ENCODE measurements at regions not wholly inside any gene's neighbourhood (a gene's known extent, or its start where the extent isn't known, plus 50 kb on each side); places are given as distances from the start of the nearest gene placed in this dataset.

DNA sequence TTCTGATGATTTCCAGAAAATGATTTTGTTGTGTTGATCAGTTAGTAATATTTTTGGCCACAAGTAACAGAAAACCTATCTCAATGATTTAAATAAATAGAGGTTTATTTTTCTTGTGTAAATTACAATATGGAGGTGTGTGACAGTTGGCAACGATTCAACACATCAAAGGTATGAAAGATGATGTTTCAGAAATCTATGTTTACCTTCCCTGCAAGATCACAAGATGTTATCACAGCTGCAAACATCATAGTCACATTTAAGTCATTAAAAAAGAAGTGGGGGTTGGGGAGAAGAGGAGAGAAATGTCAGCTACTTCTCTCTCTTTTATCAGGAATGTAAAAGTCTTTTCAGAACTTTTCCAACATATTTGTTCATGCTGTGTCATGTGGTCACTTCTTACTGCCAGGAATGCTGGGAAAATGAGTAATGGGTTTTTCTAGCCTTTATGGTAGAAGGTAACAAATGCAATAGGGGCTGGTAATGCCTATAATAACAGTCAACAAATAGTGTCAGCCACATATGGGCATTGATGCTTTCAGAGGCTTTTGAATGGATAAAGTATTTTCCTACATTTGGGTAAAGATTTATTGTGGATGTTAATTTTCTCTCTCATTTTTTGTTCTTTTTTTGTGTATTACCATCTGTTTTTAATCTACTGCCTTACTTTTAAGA, 742.7 kb downstream of the TLE1 start:
- H3K9ac ChIP-seq (ENCODE audit: low read length): no peak overlapping the region
- H3K4me3 ChIP-seq (ENCODE audit: low read length): no peak overlapping the region
- no peaks in the 10 kb centered on the region for H3K36me3 ChIP-seq (ENCODE audit: insufficient read depth, low read length)
- H3K27me3 ChIP-seq (ENCODE audit: low read length): no peaks in the 10 kb centered on the region
- H3K9me2 ChIP-seq (replicated peaks; ENCODE audit: insufficient read depth, low read length): no peaks in the 10 kb centered on the region
- H3K4me2 ChIP-seq (ENCODE audit: low read depth, low read length, poor library complexity, severe bottlenecking): no peak overlapping the region
- H4K20me1 ChIP-seq (ENCODE audit: insufficient read depth, low read depth, low read length): no peaks in the 10 kb centered on the region
- H3K9me3 ChIP-seq (ENCODE audit: low read length): peaks cover 5% of the 10 kb centered on the region; the same call in 1 of the 2 replicates
- no peak for DNase-seq
- H3K4me1 ChIP-seq (ENCODE audit: low read length): no peaks in the 10 kb centered on the region
- no peak overlapping the region for H3K27ac ChIP-seq (ENCODE audit: low read length)
- no peaks in the 10 kb centered on the region for H3K79me2 ChIP-seq (ENCODE audit: low read length)
- H2AFZ ChIP-seq (ENCODE audit: low read length): no peak overlapping the region

DNA sequence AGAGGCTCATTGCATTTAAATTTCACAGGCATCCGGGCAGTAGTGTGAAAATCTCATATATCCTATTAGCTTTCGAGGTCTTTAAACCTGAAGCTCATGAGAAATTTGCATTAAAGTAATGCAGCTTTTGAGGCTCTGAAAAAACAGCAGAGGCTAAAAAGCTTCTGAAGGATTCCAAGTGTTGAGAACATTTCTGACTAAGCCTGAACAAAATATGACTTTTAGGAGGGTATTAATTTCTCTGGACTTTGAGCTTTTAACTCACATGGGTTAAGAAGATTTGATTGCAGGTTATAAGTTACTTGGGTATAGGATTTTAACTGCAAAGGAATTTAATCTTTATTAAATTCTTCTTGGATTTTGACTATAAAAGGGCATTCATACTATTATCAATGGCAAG, 743.9 kb downstream of the TLE1 start:
- no peaks in the 10 kb centered on the region for H3K36me3 ChIP-seq (ENCODE audit: insufficient read depth, low read length)
- H3K27ac ChIP-seq (ENCODE audit: low read length): no peak overlapping the region
- DNase-seq: no peak
- H3K79me2 ChIP-seq (ENCODE audit: low read length): no peaks in the 10 kb centered on the region
- H3K4me2 ChIP-seq (ENCODE audit: low read depth, low read length, poor library complexity, severe bottlenecking): no peak overlapping the region
- H3K9me3 ChIP-seq (ENCODE audit: low read length): peaks cover 5% of the 10 kb centered on the region; the same call in 1 of the 2 replicates
- H3K27me3 ChIP-seq (ENCODE audit: low read length): no peaks in the 10 kb centered on the region
- no peaks in the 10 kb centered on the region for H3K4me1 ChIP-seq (ENCODE audit: low read length)
- H4K20me1 ChIP-seq (ENCODE audit: insufficient read depth, low read depth, low read length): no peaks in the 10 kb centered on the region
- H3K9ac ChIP-seq (ENCODE audit: low read length): no peak overlapping the region
- no peaks in the 10 kb centered on the region for H3K9me2 ChIP-seq (replicated peaks; ENCODE audit: insufficient read depth, low read length)
- no peak overlapping the region for H3K4me3 ChIP-seq (ENCODE audit: low read length)
- H2AFZ ChIP-seq (ENCODE audit: low read length): no peak overlapping the region

DNA sequence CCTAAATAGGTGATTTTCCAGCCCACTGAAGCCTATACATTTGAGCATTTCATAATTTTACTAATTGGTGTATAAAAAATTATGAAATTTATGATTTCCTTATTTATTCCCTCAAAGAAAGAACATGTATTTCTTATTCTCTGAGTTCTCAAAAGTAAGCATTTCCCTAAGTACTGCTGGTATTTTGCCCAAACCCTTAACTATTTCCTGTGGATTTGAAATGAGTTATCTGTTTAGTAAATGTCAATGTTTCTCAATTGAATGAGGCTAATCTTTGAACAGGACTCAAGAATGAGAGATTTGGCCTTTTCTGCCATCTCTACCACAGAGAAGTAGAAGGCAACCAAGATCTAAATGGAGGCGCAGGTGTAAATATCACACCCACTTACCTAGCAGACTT, 751.7 kb downstream of the TLE1 start:
- H3K9ac ChIP-seq (ENCODE audit: low read length): no peak overlapping the region
- H3K79me2 ChIP-seq (ENCODE audit: low read length): no peaks in the 10 kb centered on the region

DNA sequence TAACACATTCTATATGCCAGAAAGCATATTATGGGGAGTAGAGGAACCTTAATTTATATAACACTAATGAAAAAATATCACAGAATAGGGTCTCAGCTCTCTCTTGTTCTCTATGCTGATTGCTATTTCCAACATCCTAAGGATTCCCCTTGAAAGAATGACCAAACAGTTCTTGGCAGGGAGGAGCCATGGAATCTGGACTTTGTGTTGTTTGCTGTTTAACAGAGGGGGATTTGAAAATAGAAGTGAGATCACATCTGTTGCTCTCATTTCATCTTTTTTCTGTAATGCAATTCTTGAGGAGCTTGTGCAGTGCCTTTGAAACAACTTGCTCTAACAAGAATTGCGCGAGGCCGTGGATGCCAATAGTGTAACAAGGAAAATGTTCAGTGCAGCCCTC, 755.3 kb downstream of the TLE1 start:
- Histone ChIP-seq H3K79me2 (ENCODE audit: low read length) (no peaks in the 10 kb centered on the region), H3K9me3 (ENCODE audit: low read length) (peaks cover 18% of the 10 kb centered on the region; the same call in 1 of the 2 replicates), H3K4me3 (ENCODE audit: low read length) (no peak overlapping the region), H3K27ac (ENCODE audit: low read length) (no peak overlapping the region), H3K9ac (ENCODE audit: low read length) (no peak overlapping the region), H4K20me1 (ENCODE audit: insufficient read depth, low read depth, low read length) (no peaks in the 10 kb centered on the region), H3K4me2 (ENCODE audit: low read depth, low read length, poor library complexity, severe bottlenecking) (no peak overlapping the region), H3K36me3 (ENCODE audit: insufficient read depth, low read length) (no peaks in the 10 kb centered on the region), H2AFZ (ENCODE audit: low read length) (no peak overlapping the region), H3K4me1 (ENCODE audit: low read length) (no peaks in the 10 kb centered on the region), H3K27me3 (ENCODE audit: low read length) (no peaks in the 10 kb centered on the region), H3K9me2 (replicated peaks; ENCODE audit: insufficient read depth, low read length) (no peaks in the 10 kb centered on the region)
- DNase-seq: no peak

More for the DNA sequence above, 751.7 kb downstream of the TLE1 start:
- H3K27ac ChIP-seq (ENCODE audit: low read length): no peak overlapping the region
- H3K4me1 ChIP-seq (ENCODE audit: low read length): no peaks in the 10 kb centered on the region
- H3K9me2 ChIP-seq (replicated peaks; ENCODE audit: insufficient read depth, low read length): no peaks in the 10 kb centered on the region
- H3K36me3 ChIP-seq (ENCODE audit: insufficient read depth, low read length): no peaks in the 10 kb centered on the region
- no peaks in the 10 kb centered on the region for H4K20me1 ChIP-seq (ENCODE audit: insufficient read depth, low read depth, low read length)
- peaks cover 16% of the 10 kb centered on the region for H3K9me3 ChIP-seq (ENCODE audit: low read length)
- no peak overlapping the region for H3K4me2 ChIP-seq (ENCODE audit: low read depth, low read length, poor library complexity, severe bottlenecking)
- no peaks in the 10 kb centered on the region for H3K27me3 ChIP-seq (ENCODE audit: low read length)
- no peak overlapping the region for H2AFZ ChIP-seq (ENCODE audit: low read length)
- H3K4me3 ChIP-seq (ENCODE audit: low read length): no peak overlapping the region
- no peak for DNase-seq

DNA sequence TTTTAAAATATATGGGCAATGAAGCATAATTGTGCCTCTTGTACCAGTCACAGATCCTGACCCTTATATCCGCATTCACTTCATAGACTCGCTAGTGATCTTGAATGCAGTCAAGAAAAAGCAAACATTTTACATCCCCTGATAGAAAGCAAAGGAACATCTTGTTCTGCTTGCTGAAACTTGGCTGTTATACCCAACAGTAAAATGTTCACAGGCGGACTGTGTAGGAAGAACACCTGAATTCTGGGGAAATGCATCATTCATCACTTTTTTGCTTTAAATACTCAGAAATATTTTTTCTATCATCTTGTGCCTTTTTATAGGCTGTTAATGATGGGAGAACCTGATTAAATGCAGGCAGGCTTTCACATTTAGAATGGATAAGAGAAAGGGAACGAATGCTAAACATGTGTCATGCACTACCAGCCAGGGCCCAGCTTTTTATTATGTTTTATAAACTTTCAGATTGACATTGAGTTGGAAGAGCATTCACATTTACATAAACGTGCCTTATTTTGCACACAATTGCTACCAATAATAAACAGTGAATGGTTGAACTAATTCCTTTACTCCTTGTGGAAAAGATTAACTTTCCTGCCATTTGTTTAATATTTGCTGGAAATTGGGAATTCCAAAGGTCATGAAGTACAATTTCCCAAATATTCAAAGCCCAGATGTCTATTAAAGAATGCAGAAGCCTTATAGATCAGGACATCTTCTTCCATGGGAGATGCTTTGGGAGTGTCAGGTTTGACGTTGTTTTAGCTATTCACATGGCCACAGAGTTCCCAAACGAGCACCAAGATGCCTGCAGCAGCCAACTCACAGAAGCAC, 756.2 kb downstream of the TLE1 start:
- H3K9ac ChIP-seq (ENCODE audit: low read length): no peak overlapping the region
- no peaks in the 10 kb centered on the region for H4K20me1 ChIP-seq (ENCODE audit: insufficient read depth, low read depth, low read length)
- no peak overlapping the region for H3K4me3 ChIP-seq (ENCODE audit: low read length)
- no peak for DNase-seq
- no peaks in the 10 kb centered on the region for H3K79me2 ChIP-seq (ENCODE audit: low read length)
- no peaks in the 10 kb centered on the region for H3K36me3 ChIP-seq (ENCODE audit: insufficient read depth, low read length)
- no peaks in the 10 kb centered on the region for H3K9me2 ChIP-seq (replicated peaks; ENCODE audit: insufficient read depth, low read length)
- H3K27ac ChIP-seq (ENCODE audit: low read length): no peak overlapping the region
- no peak overlapping the region for H2AFZ ChIP-seq (ENCODE audit: low read length)
- H3K4me2 ChIP-seq (ENCODE audit: low read depth, low read length, poor library complexity, severe bottlenecking): no peak overlapping the region
- peaks cover 22% of the 10 kb centered on the region for H3K9me3 ChIP-seq (ENCODE audit: low read length)
- no peaks in the 10 kb centered on the region for H3K4me1 ChIP-seq (ENCODE audit: low read length)
- H3K27me3 ChIP-seq (ENCODE audit: low read length): no peaks in the 10 kb centered on the region

DNA sequence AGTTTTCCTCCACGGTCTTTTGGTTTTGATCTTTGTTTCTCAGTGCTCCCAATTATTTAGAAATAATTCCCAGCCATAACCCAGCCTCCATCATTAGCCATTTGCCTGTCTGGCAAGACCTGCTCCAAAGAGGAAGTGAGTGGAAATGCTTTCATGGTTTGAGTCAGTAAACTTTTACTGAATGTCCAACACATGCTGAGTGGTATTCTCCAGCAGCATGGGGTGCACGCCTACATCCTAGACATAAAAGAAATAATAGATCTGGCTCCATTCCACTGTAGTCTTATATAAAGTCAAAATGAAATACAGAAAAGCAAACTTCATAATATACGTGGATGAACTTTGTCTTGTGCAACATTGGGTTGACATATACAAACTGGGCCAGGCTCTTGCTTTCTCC, 757.2 kb downstream of the TLE1 start:
- Histone ChIP-seq H2AFZ (ENCODE audit: low read length) (no peak overlapping the region), H3K4me1 (ENCODE audit: low read length) (no peaks in the 10 kb centered on the region), H3K36me3 (ENCODE audit: insufficient read depth, low read length) (no peaks in the 10 kb centered on the region), H3K4me2 (ENCODE audit: low read depth, low read length, poor library complexity, severe bottlenecking) (no peak overlapping the region), H3K27me3 (ENCODE audit: low read length) (no peaks in the 10 kb centered on the region), H3K4me3 (ENCODE audit: low read length) (no peak overlapping the region), H3K9me3 (ENCODE audit: low read length) (peaks cover 31% of the 10 kb centered on the region), H3K9ac (ENCODE audit: low read length) (no peak overlapping the region), H3K27ac (ENCODE audit: low read length) (no peak overlapping the region), H3K79me2 (ENCODE audit: low read length) (no peaks in the 10 kb centered on the region), H4K20me1 (ENCODE audit: insufficient read depth, low read depth, low read length) (no peaks in the 10 kb centered on the region), H3K9me2 (replicated peaks; ENCODE audit: insufficient read depth, low read length) (no peaks in the 10 kb centered on the region)
- DNase-seq: no peak

DNA sequence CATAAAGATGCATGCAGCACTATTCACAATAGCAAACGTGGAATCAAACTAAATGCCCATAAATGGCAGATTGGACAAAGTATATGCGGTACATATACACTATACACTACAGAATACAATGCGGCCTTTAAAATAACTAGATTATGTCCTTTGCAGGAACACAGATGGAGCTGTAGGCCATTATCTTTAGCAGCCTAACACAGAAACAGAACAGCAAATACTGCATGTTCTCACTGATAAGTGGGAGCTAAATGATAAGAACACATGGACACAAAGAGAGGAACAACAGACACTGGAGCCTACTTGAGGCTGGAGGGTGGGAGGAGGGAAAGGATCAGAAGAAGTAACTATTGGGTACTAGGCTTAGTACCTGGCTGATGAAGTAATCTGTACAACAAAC, 758.2 kb downstream of the TLE1 start:
- Histone ChIP-seq H3K9me3 (ENCODE audit: low read length) (peaks cover 38% of the 10 kb centered on the region), H3K4me2 (ENCODE audit: low read depth, low read length, poor library complexity, severe bottlenecking) (no peak overlapping the region), H3K9ac (ENCODE audit: low read length) (no peak overlapping the region), H2AFZ (ENCODE audit: low read length) (no peak overlapping the region), H3K27ac (ENCODE audit: low read length) (no peak overlapping the region), H3K36me3 (ENCODE audit: insufficient read depth, low read length) (no peaks in the 10 kb centered on the region), H3K9me2 (replicated peaks; ENCODE audit: insufficient read depth, low read length) (no peaks in the 10 kb centered on the region), H3K4me1 (ENCODE audit: low read length) (no peaks in the 10 kb centered on the region), H3K4me3 (ENCODE audit: low read length) (no peak overlapping the region), H3K79me2 (ENCODE audit: low read length) (no peaks in the 10 kb centered on the region), H3K27me3 (ENCODE audit: low read length) (no peaks in the 10 kb centered on the region), H4K20me1 (ENCODE audit: insufficient read depth, low read depth, low read length) (no peaks in the 10 kb centered on the region)
- no peak for DNase-seq

DNA sequence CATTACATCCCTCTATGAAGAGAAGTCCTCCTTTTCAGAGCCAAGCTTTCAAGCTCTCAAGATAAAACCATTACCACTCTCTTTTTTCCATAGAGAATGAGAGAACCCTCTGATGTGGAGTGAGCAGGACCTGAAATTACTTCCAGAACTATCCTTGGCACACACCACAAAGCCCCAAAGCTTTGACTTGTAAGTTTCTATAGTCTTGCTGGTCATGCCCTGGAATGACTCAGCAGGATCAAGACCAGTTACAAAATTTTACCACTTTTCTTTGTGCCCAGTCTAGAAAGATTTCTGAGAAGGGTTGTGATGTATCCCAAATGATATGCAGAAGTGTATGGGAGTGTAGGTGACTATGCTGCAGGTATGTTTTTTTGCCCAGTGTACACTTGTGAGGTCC, 760.6 kb downstream of the TLE1 start:
- H3K9me2 ChIP-seq (replicated peaks; ENCODE audit: insufficient read depth, low read length): no peaks in the 10 kb centered on the region
- H3K27ac ChIP-seq (ENCODE audit: low read length): no peak overlapping the region
- no peak for DNase-seq

More for the DNA sequence above, 760.6 kb downstream of the TLE1 start:
- Histone ChIP-seq H3K9ac (ENCODE audit: low read length) (no peak overlapping the region), H3K4me2 (ENCODE audit: low read depth, low read length, poor library complexity, severe bottlenecking) (no peak overlapping the region), H3K4me3 (ENCODE audit: low read length) (no peak overlapping the region), H3K27me3 (ENCODE audit: low read length) (no peaks in the 10 kb centered on the region), H3K79me2 (ENCODE audit: low read length) (no peaks in the 10 kb centered on the region), H3K9me3 (ENCODE audit: low read length) (peaks cover 25% of the 10 kb centered on the region), H2AFZ (ENCODE audit: low read length) (no peak overlapping the region), H3K4me1 (ENCODE audit: low read length) (no peaks in the 10 kb centered on the region), H3K36me3 (ENCODE audit: insufficient read depth, low read length) (no peaks in the 10 kb centered on the region), H4K20me1 (ENCODE audit: insufficient read depth, low read depth, low read length) (no peaks in the 10 kb centered on the region)

Data from Karpas-422 (cell line).